HFFc6 (cell line): ENCODE measurements at regions not wholly inside any gene's neighbourhood (a gene's known extent, or its start where the extent isn't known, plus 50 kb on each side); places are given as distances from the start of the nearest gene placed in this dataset.

Experiments used
- DNase-seq: peaks from one replicate; pipeline ENCODE4 v3.0.0-alpha.2; 2018
- H3K27ac Mint-ChIP-seq: 2 replicates; pipeline ENCODE4 v1.8.0; 2020; ENCODE audit warnings: mild to moderate bottlenecking, mixed read lengths
- H3K27me3 Mint-ChIP-seq: 2 replicates; pipeline ENCODE4 v1.8.0; 2021; ENCODE audit warnings: mild to moderate bottlenecking, moderate library complexity, mixed read lengths; ENCODE audit not compliant: insufficient read depth
- H3K36me3 Mint-ChIP-seq: 2 replicates; pipeline ENCODE4 v1.8.0; 2021; ENCODE audit warnings: low read depth, mixed read lengths
- H3K4me1 Mint-ChIP-seq: 2 replicates; pipeline ENCODE4 v1.8.0; 2020; ENCODE audit warnings: low read depth, mixed read lengths
- H3K4me3 Mint-ChIP-seq: 2 replicates; pipeline ENCODE4 v1.8.0; 2020; ENCODE audit warnings: mild to moderate bottlenecking, moderate library complexity, mixed read lengths
- H3K9me3 Mint-ChIP-seq: 2 replicates; pipeline ENCODE4 v1.8.0; 2020; ENCODE audit warnings: mild to moderate bottlenecking, mixed read lengths
- TF ChIP-seq, protein P1 (sequence below): fragments of 200-600 bp; sonication (generic); IDR thresholded peaks from 2 replicates; pipeline ENCODE4 v1.5.0; 2021; ENCODE audit warnings: antibody characterized with exemption, mild to moderate bottlenecking

DNA sequence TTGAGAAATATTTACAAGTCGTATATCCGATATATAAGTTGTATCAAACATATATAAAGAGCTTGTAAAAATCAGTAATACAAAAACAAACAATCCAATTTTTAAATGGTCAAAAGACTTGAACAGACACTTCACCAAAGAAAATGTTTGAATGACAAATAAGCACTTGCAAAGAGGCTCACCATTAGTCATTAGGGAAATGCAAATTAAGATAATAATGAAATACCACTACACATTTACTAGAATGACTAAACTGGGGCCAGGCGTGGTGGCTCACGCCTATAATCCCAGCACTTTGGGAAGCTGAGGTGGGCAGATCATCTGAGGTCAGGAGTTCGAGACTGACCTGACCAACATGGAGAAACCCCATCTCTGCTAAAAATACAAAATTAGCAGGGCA is 134.6 kb upstream of the HAND1 start:
- DNase-seq, result no peak
- Mint-ChIP-seq H3K27me3 (peaks cover 46% of the 10 kb centered on the region), H3K36me3 (no peaks in the 10 kb centered on the region), H3K4me3 (no peak overlapping the region), H3K4me1 (peaks cover 7% of the 10 kb centered on the region; the same call in 1 of the 2 replicates), H3K27ac (no peak overlapping the region), H3K9me3 (no peaks in the 10 kb centered on the region)
- TF ChIP-seq, protein P1, sequence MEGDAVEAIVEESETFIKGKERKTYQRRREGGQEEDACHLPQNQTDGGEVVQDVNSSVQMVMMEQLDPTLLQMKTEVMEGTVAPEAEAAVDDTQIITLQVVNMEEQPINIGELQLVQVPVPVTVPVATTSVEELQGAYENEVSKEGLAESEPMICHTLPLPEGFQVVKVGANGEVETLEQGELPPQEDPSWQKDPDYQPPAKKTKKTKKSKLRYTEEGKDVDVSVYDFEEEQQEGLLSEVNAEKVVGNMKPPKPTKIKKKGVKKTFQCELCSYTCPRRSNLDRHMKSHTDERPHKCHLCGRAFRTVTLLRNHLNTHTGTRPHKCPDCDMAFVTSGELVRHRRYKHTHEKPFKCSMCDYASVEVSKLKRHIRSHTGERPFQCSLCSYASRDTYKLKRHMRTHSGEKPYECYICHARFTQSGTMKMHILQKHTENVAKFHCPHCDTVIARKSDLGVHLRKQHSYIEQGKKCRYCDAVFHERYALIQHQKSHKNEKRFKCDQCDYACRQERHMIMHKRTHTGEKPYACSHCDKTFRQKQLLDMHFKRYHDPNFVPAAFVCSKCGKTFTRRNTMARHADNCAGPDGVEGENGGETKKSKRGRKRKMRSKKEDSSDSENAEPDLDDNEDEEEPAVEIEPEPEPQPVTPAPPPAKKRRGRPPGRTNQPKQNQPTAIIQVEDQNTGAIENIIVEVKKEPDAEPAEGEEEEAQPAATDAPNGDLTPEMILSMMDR, result no peak

DNA sequence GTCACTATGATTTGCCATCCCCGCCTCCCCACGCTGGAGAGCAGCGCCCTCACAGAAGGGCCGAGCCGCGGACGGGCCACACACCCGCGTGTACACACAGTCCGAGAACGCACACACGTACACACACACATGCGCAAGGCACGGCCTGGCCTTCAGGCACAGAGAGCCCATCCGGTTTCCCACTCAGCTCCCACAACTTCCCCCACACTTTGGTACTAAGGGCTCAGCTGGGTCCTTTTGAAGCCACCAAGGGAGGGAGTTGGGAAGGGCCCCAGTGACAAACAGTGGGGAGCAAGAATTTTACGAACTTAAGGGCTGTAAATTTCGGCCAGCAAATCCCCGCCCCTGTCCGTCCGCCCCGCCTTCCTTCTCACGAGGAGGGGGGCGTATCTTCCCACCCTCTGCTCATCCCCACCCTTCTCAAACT is 133.3 kb upstream of the HAND1 start:
- Mint-ChIP-seq H3K4me3 (peak overlapping the region; percentile 77), H3K36me3 (no peaks in the 10 kb centered on the region), H3K4me1 (peaks cover 7% of the 10 kb centered on the region; the same call in 1 of the 2 replicates), H3K27ac (no peak overlapping the region), H3K27me3 (peaks cover 53% of the 10 kb centered on the region), H3K9me3 (no peaks in the 10 kb centered on the region)
- DNase-seq, result no peak
- TF ChIP-seq, protein P1, result no peak

DNA sequence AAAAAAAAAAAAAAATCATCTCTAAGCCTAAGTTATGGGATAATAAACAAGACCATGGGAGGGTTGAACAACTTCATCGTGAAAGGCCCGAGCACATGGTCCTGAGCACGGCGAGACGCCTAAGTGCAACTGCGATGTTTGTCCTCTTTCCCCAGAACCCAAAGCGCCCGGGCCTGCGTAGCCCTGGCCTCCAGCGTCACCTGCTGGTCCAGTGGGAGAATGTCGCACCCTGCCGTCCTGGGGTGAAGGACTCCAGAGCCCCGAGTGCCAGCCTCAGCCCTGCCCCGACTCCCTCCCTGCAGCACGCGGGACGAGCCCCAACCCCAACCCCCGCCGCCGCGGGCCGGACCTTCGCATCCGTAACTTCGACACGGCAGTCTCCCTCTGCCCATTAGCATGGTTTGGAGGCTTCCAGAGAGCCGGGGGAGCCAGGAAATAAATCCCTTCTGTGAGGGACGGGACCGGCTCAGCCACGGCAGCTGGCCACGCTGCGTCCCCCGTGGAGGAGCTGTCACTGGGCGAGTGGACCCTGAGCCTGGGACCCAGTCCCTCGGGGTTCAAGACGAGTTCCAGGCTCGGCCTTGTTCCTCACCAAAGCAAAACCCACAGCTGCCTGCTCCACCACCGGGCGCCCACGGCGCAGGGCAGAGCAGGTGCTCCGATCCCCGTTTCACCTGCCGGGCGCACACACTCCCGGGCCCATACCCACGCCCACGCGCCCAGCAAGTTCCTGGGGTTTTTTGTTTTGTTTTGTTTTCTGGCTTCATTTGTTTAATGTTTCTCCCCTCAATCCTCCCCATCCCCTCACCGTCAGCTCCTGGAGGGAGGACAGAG is 132.5 kb upstream of the HAND1 start:
- Mint-ChIP-seq H3K36me3 (no peaks in the 10 kb centered on the region), H3K4me1 (peaks cover 7% of the 10 kb centered on the region; the same call in 1 of the 2 replicates), H3K27ac (no peak overlapping the region), H3K9me3 (no peaks in the 10 kb centered on the region), H3K4me3 (peak overlapping the region; percentile 77; the same call in 1 of the 2 replicates), H3K27me3 (peaks cover 51% of the 10 kb centered on the region)
- TF ChIP-seq, protein P1, result peak; percentile 91
- peak; percentile 52 for DNase-seq

DNA sequence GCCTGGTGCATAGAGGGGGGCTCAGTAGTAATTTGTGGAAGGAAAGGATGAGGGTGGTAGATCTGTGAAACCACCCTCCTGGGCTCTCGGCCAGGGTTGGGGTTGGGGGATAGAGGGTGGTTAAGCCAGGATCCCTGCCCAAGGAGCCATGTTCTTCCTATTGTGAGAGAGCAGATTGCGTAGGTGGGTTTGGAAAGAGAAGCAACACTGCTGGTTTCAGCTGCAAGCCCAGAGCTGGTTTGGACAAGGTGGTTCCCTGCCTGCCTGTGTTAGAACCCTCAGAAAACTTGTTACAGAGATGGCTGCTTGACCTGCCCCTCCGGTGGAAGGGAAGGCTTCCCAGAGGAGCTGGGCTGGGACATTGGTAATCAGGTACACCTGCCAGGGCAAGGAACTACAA is 131.2 kb upstream of the HAND1 start:
- Mint-ChIP-seq H3K4me1 (peaks cover 13% of the 10 kb centered on the region), H3K9me3 (no peaks in the 10 kb centered on the region), H3K27ac (no peak overlapping the region), H3K4me3 (no peak overlapping the region), H3K36me3 (no peaks in the 10 kb centered on the region), H3K27me3 (peaks cover 41% of the 10 kb centered on the region)
- DNase-seq, result no peak
- TF ChIP-seq, protein P1, result no peak

DNA sequence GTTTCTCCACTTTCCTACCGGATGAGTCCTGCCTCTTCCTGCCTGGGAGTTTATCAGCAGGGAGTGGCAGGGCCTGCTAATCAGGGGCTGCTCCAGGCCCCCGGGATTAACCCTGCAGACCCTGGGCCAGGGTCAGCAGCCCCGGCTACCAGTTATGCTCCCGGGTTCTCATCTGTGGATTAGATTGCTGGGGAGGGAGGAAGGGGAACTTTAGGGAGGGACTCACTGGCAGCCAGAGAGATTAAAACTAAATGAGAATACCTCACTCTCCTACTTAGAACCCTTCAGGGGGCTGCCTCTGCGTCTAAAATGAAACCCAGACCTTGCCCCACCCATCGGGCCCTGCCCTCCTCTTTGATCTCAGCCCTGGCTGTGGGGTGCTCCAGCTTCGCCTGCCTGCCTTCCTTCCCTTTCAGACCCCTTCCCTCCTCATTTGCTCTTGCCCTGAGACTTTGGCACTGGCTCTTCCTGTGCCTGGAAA is 130.5 kb upstream of the HAND1 start:
- H3K4me1 Mint-ChIP-seq, result peaks cover 17% of the 10 kb centered on the region
- H3K4me3 Mint-ChIP-seq, result no peak overlapping the region
- no peaks in the 10 kb centered on the region for H3K9me3 Mint-ChIP-seq
- H3K36me3 Mint-ChIP-seq, result no peaks in the 10 kb centered on the region
- TF ChIP-seq, protein P1, result no peak
- H3K27ac Mint-ChIP-seq, result no peak overlapping the region
- DNase-seq, result no peak
- H3K27me3 Mint-ChIP-seq, result peaks cover 40% of the 10 kb centered on the region
